GM03348 (cell line): ENCODE measurements at regions not wholly inside any gene's neighbourhood (a gene's known extent, or its start where the extent isn't known, plus 50 kb on each side); places are given as distances from the start of the nearest gene placed in this dataset.

Experiments
- DNase-seq: peaks from one replicate; pipeline ENCODE4 v3.0.0; 2012; ENCODE audit warnings: low spot score

GRCh38 chr6:15046751-15047150, 199.1 kb upstream of the JARID2 start:
- DNase-seq, result no peak

DNA sequence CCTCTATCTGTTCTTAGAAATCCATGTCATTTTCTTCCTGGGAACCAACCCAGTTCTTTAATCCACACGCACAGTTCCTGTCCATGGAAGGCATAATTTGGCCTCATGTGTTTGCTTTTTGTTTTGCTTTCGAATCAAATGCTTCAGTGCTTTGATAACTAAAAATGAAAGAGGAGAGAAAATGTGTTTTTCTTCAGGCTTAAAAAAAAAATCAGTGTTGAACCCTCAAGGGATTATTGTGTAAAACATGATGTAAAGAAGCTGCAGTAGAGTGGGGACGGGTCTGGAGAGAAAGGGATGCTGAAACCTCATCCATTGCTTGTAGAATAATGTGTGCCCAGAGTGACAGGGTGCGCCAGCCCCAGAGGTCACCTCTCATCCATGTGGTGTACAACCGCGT, 197.5 kb upstream of the JARID2 start:
- no peak for DNase-seq

- no peak for DNase-seq
These were observed 187.4 kb upstream of the JARID2 start for GRCh38 chr6:15058200-15059061.

DNA sequence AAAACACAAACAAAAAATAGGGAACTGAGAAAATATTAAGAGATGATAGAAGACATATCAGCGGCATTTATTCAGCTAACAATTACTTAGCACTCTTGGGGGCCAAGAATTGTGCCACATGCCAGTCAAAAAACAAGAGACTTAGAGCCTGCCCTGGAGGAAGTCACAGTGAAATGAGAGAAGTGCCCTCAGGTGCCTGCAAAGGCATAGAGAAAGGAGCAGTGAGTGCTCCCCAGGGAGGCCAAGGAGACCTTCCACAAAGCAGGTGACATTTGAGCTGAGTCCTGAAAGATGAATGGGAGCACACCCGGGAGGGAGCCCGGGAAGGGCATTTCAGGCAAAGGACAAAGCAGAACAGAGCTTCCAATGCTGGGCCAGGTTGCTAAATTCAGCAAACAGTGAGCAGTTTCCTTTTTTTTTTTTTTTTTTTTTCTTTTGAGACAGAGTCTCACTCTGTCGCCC, 184.7 kb upstream of the JARID2 start:
- DNase-seq, result no peak

GRCh38 chr6:15061908-15062515, 183.9 kb upstream of the JARID2 start:
- DNase-seq, result no peak

GRCh38 chr6:15062516-15063252, 183.2 kb upstream of the JARID2 start:
- DNase-seq, result peak; percentile 77

DNA sequence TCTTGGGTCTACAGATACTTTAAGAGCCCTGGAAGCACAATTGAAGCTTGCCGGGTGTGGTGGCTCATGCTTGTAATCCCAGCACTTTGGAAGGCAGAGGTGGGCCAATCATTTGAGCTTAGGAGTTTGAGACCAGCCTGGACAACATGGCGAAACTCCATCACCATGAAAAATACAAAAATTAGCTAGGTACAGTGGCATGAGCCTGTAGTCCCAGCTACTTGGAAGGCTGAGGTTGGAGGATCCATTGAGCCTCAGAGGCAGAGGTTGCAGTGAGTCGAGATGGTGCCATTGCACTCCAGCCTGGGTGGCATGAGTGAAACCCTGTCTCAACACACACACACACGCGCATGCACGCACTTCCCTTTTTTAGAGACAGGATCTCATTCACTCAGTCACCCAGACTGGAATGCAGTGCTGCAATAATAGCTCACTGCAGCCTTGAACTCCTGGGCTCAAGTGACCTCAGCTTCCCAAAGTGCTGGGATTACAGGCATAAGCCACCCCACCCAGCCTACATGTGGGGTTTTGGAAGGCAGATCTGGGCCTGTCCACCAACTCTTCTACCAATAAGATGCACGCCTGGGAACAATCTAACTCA, 182.5 kb upstream of the JARID2 start:
- DNase-seq, result no peak

- DNase-seq, result no peak
These were observed 180.4 kb upstream of the JARID2 start for GRCh38 chr6:15065261-15065989.

- no peak for DNase-seq
These were observed 179.6 kb upstream of the JARID2 start for GRCh38 chr6:15066089-15066758.

DNA sequence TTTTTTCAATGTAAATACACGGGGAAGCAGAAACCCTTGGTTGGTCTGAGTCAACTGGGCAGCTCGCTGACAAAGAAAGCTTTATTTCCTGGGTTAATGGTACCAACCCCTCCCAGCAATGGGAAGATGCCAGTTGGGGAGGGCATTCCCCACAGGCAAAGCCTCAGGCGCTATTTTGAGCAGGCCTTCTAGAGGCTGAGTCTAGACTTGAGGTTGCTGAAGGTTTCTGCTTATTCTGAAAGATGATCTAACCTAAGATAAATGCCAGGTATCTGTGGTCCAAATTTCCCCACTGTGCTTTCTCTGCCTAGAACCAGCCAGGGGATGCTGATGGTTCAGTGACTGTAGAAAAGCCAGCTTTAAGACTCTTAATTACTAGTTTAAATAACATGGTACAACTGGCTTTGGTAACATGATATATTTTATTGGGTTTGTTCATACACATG, 172.5 kb upstream of the JARID2 start:
- no peak for DNase-seq

GRCh38 chr6:15073883-15074465, 171.9 kb upstream of the JARID2 start:
- DNase-seq, result no peak

DNA sequence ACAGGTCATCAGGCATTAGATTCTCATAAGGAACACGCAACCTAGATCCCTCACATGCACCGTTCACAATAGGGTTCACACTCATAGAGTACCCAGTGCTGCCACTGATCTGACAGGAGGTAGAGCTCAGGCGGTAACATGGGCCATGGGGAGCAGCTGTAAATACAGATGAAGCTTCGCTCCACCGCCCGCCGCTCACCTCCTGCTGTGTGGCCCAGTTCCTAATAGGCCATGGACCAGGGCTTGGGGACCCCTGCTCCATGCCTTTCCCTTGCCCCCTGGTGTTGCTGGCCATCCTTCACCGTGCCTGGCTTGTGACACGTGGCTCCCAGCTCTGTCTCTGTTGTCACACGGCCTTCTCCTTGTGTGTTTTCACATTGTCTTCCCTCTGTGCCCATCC, 171.1 kb upstream of the JARID2 start:
- DNase-seq, result no peak

DNA sequence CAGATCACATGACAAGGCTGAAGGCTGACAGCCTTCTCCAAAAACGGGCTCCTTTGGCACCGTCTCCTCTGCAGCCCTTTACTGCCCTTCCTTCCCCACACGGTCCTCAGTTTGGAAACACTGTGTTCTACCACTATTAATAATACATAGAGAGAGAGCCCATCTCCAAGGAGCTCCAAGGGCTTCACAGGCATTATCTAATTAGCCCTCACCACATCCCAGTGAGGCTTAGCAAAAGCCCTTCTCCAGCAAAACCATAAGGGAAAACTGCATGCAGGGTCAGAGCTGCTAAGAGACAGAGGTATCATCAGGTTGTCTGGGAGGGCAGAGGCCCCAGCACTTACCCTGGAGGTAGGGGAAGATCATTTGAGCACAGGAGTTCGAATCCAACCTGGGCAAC, 169.3 kb upstream of the JARID2 start:
- no peak for DNase-seq

- no peak for DNase-seq
These were observed 168.9 kb upstream of the JARID2 start for GRCh38 chr6:15077006-15077405.

- DNase-seq, result no peak
These were observed 167.9 kb upstream of the JARID2 start for GRCh38 chr6:15077961-15078360.

DNA sequence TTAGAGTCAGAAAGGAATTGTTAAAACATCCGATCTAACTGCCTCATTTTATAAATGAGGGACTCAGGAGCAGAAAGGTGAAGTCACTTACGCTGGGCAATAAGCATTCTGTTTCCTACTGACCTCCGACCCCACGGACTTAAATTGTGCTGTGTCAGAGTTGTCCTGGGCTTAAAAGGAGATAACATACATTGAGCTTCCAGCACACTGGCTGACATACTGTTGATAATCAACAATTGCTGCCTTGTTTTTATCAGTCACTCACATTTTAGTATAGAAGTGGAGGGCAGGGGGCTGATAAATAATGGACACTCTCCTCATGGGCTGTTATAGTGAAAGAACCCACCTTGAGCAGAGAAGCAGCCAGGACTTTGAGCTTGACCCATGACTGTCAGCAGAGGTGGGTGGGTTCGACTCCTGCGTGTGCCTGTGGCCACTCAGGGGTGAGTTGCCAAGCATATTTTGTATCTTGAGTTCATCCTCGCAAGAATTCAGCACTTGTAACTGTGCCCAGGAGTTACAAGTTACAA, 166.5 kb upstream of the JARID2 start:
- peak; percentile 39 for DNase-seq

DNA sequence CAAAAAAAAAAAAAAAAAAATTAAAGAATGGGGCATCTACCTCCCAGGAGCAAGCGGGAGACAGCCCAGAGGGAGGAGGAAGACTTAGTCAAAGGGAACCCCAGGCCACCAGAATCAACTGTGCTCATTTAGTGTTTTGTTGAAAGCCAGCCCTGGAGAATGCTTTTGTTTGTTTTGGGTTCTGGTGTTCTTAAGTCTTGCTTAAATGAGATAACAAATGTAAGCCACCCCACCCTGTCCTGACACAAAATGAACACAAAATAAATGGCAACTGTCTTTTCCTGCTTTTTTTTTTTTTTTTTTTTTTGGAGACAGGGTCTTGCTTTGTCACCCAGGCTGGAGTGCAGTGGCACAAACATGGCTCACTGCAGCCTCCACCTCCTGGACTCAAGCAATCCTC, 165.0 kb upstream of the JARID2 start:
- no peak for DNase-seq

DNA sequence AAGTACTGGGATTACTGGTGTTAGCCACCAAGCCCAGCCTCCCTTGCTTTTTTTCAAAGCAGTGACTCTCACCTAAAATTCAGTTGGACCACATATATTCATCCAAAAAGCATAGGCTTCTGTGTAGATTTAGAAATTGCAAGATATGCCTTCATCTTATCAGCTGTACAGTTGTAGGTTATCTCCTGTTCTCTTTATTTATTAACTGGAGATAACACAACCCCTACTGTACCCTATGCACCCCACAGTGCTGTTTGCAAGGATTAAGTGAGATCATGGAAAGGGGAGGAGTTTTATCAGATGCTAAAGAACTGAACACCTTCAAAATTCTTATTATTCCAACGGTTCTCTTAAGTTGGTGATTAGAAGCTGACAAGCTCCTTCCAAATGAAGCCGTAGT, 164.4 kb upstream of the JARID2 start:
- DNase-seq, result no peak

DNA sequence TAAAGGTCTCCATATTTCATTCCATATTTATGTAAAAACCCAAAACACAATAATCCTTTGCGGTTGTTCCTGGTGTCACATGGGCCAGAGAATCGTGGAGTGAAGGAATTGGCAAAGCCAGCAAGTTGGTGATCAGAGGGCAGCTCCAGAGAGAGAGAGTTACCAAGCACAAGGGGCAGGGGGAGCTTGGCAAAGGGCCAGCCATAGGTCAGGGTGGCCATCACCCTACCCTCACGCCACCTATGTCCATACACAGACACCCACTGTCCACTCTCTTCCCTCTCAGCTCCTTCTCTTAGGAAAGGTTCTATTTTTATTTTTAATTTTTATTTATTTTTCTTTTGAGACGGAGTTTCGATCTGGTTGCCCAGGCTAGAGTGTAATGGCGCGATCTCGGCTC, 163.2 kb upstream of the JARID2 start:
- DNase-seq, result no peak

DNA sequence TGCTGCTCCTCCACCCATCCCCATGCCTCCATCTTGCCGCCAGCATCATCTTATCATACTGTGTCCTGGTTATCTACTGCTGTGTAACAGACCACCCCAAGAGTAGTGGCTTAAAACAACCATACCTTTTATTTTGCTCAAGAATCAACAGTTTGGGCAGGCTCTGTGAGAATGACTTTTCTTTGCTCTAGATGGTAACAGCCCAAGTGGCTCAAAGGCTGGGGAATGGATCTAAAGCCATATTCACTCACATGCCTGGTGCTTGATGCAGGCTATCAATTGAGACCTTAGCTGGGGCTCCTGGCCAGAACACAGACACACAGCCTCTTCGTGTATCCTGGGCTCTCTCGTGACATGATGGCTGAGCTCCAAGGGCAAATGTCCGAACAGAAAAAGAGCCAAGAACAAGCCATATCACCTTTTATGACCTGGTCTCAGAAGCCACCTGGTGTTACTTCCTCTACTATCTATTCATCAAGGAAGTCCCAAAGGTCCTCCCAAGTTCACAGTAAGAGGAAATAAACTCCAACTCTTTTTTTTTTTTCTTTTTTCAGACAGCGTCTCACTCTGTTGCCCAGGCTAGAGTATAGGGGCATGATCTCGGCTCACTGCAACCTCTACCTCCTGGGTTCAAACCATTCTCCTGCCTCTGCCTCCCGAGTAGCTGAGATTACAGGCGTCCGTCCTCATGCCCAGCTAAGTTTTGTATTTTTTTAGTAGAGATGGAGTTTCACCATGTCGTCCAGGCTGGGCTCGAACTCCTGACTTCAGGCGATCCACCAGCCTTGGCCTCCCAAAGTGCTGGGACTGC, 159.3 kb upstream of the JARID2 start:
- DNase-seq, result no peak
